K562 (cell line): ENCODE measurements at regions not wholly inside any gene's neighbourhood (a gene's known extent, or its start where the extent isn't known, plus 50 kb on each side); places are given as distances from the start of the nearest gene placed in this dataset.

Experiments used
- KDM2B ChIP-seq: fragments of 250-450 bp; sonication (Bioruptor Pico); IDR thresholded peaks from 2 replicates; pipeline ENCODE4 v1.8.0; 2021; ENCODE audit warnings: mild to moderate bottlenecking, moderate library complexity
- TBL1XR1 ChIP-seq, 2 experiments: IDR thresholded peaks; 2 replicates each; pipeline ENCODE4 v1.6.1; 2012; ENCODE audit warnings: improper control_type of control experiment in 2 of 2, low read length in 2 of 2, mild to moderate bottlenecking in 1 of 2
- TF ChIP-seq, protein P1 (sequence below), 2 experiments: fragments of 450-650 bp; IDR thresholded peaks; 2 replicates each; pipeline ENCODE4 v1.6.1; 2016; ENCODE audit warnings: mild to moderate bottlenecking in 2 of 2, borderline replicate concordance in 1 of 2, low read depth in 1 of 2, moderate library complexity in 1 of 2

DNA sequence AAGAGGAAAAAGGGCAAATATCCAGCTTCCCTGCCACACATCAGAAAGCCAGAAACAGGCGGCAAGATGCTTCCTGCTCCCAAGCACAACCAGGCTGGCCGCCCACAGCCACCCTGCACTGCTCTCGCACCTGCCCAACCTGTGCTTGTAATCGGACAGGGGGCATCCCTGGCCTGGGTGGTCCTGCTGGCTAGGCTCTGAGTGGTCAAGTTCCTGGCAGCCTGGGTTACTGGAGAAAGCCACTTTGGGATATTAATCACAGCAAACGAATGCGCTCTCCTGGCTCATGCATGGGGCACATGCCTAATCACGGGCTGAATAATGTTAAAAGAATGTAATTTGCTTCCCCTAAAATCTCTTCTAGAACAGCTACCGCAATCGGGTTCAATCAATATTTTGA, 442.4 kb downstream of the MCTP2 start (continued):
- TF ChIP-seq, protein P1, sequence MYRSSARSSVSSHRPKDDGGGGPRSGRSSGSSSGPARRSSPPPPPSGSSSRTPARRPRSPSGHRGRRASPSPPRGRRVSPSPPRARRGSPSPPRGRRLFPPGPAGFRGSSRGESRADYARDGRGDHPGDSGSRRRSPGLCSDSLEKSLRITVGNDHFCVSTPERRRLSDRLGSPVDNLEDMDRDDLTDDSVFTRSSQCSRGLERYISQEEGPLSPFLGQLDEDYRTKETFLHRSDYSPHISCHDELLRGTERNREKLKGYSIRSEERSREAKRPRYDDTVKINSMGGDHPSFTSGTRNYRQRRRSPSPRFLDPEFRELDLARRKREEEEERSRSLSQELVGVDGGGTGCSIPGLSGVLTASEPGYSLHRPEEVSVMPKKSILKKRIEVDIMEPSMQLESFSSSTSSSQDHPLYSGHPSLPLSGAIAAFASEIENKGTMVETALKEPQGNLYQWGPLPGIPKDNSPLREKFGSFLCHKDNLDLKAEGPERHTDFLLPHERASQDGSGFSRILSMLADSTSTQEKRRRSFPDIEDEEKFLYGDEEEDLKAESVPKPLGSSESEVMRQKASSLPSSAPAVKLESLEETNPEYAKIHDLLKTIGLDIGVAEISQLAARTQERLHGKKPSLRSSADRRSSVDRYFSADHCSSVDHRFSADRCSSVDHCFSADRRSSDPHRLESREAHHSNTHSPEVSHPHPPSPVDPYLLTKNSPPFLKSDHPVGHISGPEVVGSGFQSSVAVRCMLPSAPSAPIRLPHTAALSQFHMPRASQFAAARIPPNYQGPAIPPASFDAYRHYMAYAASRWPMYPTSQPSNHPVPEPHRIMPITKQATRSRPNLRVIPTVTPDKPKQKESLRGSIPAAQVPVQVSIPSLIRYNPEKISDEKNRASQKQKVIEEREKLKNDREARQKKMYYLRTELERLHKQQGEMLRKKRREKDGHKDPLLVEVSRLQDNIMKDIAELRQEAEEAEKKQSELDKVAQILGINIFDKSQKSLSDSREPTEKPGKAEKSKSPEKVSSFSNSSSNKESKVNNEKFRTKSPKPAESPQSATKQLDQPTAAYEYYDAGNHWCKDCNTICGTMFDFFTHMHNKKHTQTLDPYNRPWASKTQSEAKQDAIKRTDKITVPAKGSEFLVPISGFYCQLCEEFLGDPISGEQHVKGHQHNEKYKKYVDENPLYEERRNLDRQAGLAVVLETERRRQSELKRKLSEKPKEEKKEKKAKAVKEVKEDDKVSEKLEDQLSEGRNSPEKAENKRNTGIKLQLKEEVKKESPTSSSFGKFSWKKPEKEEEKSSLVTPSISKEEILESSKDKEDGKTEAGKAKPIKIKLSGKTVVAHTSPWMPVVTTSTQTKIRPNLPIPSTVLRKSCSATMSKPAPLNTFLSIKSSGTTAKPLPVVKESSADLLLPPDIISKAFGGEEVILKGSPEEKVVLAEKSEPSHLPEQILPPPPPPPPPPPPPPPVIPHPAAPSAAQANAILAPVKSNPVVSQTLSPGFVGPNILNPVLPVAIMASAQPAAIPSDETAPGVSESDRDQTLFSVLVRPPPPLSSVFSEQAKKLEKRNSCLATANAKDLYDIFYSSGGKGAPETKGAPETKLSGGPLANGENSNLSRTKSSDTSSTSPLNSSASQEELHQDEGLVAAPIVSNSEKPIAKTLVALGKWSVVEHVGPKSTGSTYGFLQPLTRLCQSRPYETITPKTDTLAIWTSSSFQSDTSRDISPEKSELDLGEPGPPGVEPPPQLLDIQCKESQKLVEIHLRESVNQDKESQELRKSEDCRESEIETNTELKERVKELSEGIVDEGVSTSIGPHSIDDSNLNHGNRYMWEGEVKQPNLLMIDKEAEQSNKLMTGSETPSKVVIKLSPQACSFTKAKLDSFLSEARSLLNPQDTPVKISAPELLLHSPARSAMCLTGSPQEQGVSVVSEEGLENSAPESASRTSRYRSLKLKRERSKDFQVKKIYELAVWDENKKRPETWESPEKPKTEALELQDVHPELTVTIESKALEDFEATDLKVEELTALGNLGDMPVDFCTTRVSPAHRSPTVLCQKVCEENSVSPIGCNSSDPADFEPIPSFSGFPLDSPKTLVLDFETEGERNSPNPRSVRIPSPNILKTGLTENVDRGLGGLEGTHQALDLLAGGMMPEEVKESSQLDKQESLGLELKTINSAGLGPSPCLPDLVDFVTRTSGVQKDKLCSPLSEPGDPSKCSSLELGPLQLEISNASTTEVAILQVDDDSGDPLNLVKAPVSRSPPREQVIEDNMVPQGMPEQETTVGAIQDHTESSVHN (IDR thresholded peaks at IDR 0.05; ENCODE audit: borderline replicate concordance in 1 of 2, low read depth in 1 of 2), result no peak
- TF ChIP-seq KDM2B (CRISPR knock-in tag), result no peak
- TF ChIP-seq TBL1XR1 (IDR thresholded peaks at IDR 0.05; ENCODE audit: low read length in 2 of 2), result no peak
- TF ChIP-seq, all 486 proteins: peak for 0
